ENCODE measurements at regions not wholly inside any gene's neighbourhood (a gene's known extent, or its start where the extent isn't known, plus 50 kb on each side); places are given as distances from the start of the nearest gene placed in this dataset.

GRCh38 chr4:156329779-156330178 is 376.1 kb upstream of the CTSO start:
- no peak for TF ChIP-seq CTCF (IDR thresholded peaks at IDR 0.05)
- TF ChIP-seq POLR2A (IDR thresholded peaks at IDR 0.05), result no peak

All from body of pancreas (tissue), 4 donors.